ENCODE measurements at regions not wholly inside any gene's neighbourhood (a gene's known extent, or its start where the extent isn't known, plus 50 kb on each side); places are given as distances from the start of the nearest gene placed in this dataset.

- H3K4me1 ChIP-seq, result no peaks in the 10 kb centered on the region
- no peak for TF ChIP-seq CTCF (IDR thresholded peaks at IDR 0.05; ENCODE audit: low read depth, low read length)
- H3K27me3 ChIP-seq, result no peaks in the 10 kb centered on the region
- H3K36me3 ChIP-seq, result no peaks in the 10 kb centered on the region
- no peak for DNase-seq
- H3K4me3 ChIP-seq (ENCODE audit: low read depth, low read length), result no peak overlapping the region
- no peaks in the 10 kb centered on the region for H3K9me3 ChIP-seq
Measured at GRCh38 chr6:156599366-156599765, 177.8 kb upstream of the ARID1B start.

- H3K36me3 ChIP-seq, result no peaks in the 10 kb centered on the region
- H3K27me3 ChIP-seq, result no peaks in the 10 kb centered on the region
- no peak overlapping the region for H3K4me3 ChIP-seq (ENCODE audit: low read depth, low read length)
- no peaks in the 10 kb centered on the region for H3K9me3 ChIP-seq
- no peak for DNase-seq
- TF ChIP-seq CTCF (IDR thresholded peaks at IDR 0.05; ENCODE audit: low read depth, low read length), result no peak
- no peaks in the 10 kb centered on the region for H3K4me1 ChIP-seq
Measured at GRCh38 chr6:156598855-156599180, 178.4 kb upstream of the ARID1B start.

- H3K36me3 ChIP-seq, result no peaks in the 10 kb centered on the region
- TF ChIP-seq CTCF (IDR thresholded peaks at IDR 0.05; ENCODE audit: low read depth, low read length), result no peak
- H3K4me1 ChIP-seq, result no peaks in the 10 kb centered on the region
- H3K4me3 ChIP-seq (ENCODE audit: low read depth, low read length), result no peak overlapping the region
- DNase-seq, result no peak
- no peaks in the 10 kb centered on the region for H3K9me3 ChIP-seq
- no peaks in the 10 kb centered on the region for H3K27me3 ChIP-seq
Measured at GRCh38 chr6:156598071-156598854, 178.9 kb upstream of the ARID1B start.

GRCh38 chr6:156597095-156597494 lies 180.1 kb upstream of the ARID1B start:
- Histone ChIP-seq H3K4me1 (no peaks in the 10 kb centered on the region), H3K36me3 (no peaks in the 10 kb centered on the region), H3K9me3 (no peaks in the 10 kb centered on the region), H3K4me3 (ENCODE audit: low read depth, low read length) (no peak overlapping the region), H3K27me3 (no peaks in the 10 kb centered on the region)
- no peak for DNase-seq
- TF ChIP-seq CTCF (IDR thresholded peaks at IDR 0.05; ENCODE audit: low read depth, low read length), result no peak

GRCh38 chr6:156595476-156595875 lies 181.7 kb upstream of the ARID1B start:
- Histone ChIP-seq H3K9me3 (no peaks in the 10 kb centered on the region), H3K36me3 (no peaks in the 10 kb centered on the region), H3K4me3 (ENCODE audit: low read depth, low read length) (no peak overlapping the region), H3K4me1 (no peaks in the 10 kb centered on the region), H3K27me3 (no peaks in the 10 kb centered on the region)
- DNase-seq, result no peak
- TF ChIP-seq CTCF (IDR thresholded peaks at IDR 0.05; ENCODE audit: low read depth, low read length), result no peak

GRCh38 chr6:156593893-156594292 lies 183.3 kb upstream of the ARID1B start:
- DNase-seq, result no peak
- no peaks in the 10 kb centered on the region for H3K27me3 ChIP-seq
- no peaks in the 10 kb centered on the region for H3K4me1 ChIP-seq
- H3K36me3 ChIP-seq, result no peaks in the 10 kb centered on the region
- TF ChIP-seq CTCF (IDR thresholded peaks at IDR 0.05; ENCODE audit: low read depth, low read length), result no peak
- H3K9me3 ChIP-seq, result no peaks in the 10 kb centered on the region
- H3K4me3 ChIP-seq (ENCODE audit: low read depth, low read length), result no peak overlapping the region

All from BE2C (cell line).